ENCODE measurements at regions not wholly inside any gene's neighbourhood (a gene's known extent, or its start where the extent isn't known, plus 50 kb on each side); places are given as distances from the start of the nearest gene placed in this dataset.

DNA sequence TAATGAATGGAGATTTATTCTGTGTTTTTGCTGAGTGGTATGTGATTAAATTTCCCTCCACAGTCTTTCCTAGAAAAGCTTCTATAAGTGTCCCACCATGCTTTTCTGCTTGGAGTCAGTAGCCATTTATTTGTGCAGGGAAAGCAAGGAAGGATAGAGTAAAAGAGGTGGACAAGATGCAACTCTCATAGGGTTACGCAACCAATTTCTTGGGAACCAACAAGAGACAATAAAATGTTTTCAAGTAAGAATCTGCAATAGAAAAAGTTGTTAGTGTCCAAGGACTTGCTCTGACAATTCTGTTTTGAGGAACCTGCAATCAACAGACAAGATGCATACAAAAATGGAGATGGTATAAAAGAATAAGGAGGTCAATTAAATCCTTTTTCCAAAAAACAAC is 153.8 kb upstream of the MITF start:
- peaks cover 1 to 14% of the 10 kb centered on the region in 2 experiments for H3K27me3 ChIP-seq (ENCODE audit: control insufficient read depth in 2 of 2, insufficient read depth in 2 of 2, low read length in 2 of 2)
- H3K9me1 ChIP-seq (replicated peaks; ENCODE audit: control insufficient read depth, extremely low read depth, insufficient read depth, low read length): no peaks in the 10 kb centered on the region
- H3K4me2 ChIP-seq (ENCODE audit: insufficient read depth, low read length): no peak overlapping the region
- DNase-seq (ENCODE audit: low read depth, low spot score) (no peak), FAIRE-seq (no peak)
- H3K4me1 ChIP-seq (ENCODE audit: control insufficient read depth, extremely low read depth, insufficient read depth, low read length): no peaks in the 10 kb centered on the region
- TF ChIP-seq JUN (IDR thresholded peaks at IDR 0.05; ENCODE audit: borderline replicate concordance, insufficient read depth, insufficient read length, low read depth) (no peak), GATA2 (IDR thresholded peaks at IDR 0.05; ENCODE audit: insufficient read depth, insufficient read length, low read depth, low read length) (no peak), EZH2 (IDR thresholded peaks at IDR 0.05; ENCODE audit: borderline replicate concordance, low read depth, low read length, severe bottlenecking) (no peak), POLR2AphosphoS5 (IDR thresholded peaks at IDR 0.05; ENCODE audit: insufficient read depth, low read depth, low read length) (no peak), FOS (IDR thresholded peaks at IDR 0.05; ENCODE audit: borderline replicate concordance, insufficient read depth, low read length) (no peak), MYC (IDR thresholded peaks at IDR 0.05; ENCODE audit: low read depth, low read length) (no peak), POLR2A (IDR thresholded peaks at IDR 0.05; ENCODE audit: low read depth, low read length) (no peak)
- TF ChIP-seq, protein P1, sequence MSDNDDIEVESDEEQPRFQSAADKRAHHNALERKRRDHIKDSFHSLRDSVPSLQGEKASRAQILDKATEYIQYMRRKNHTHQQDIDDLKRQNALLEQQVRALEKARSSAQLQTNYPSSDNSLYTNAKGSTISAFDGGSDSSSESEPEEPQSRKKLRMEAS (IDR thresholded peaks at IDR 0.05; ENCODE audit: insufficient read depth, insufficient read length): no peak
- TF ChIP-seq, protein P2, sequence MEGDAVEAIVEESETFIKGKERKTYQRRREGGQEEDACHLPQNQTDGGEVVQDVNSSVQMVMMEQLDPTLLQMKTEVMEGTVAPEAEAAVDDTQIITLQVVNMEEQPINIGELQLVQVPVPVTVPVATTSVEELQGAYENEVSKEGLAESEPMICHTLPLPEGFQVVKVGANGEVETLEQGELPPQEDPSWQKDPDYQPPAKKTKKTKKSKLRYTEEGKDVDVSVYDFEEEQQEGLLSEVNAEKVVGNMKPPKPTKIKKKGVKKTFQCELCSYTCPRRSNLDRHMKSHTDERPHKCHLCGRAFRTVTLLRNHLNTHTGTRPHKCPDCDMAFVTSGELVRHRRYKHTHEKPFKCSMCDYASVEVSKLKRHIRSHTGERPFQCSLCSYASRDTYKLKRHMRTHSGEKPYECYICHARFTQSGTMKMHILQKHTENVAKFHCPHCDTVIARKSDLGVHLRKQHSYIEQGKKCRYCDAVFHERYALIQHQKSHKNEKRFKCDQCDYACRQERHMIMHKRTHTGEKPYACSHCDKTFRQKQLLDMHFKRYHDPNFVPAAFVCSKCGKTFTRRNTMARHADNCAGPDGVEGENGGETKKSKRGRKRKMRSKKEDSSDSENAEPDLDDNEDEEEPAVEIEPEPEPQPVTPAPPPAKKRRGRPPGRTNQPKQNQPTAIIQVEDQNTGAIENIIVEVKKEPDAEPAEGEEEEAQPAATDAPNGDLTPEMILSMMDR (IDR thresholded peaks at IDR 0.05; ENCODE audit: extremely low read depth in 1 of 2, insufficient read depth in 1 of 2, low read depth in 1 of 2, low read length in 2 of 2): no peak
- intact Hi-C loops (cut with micrococcal nuclease) (no loop called here), dilution Hi-C loops (cut with MboI; ENCODE audit: extremely low pct_ligation_motif_present, low sequenced_read_pairs) (no loop called here)
- ChIA-PET POLR2A (no interaction called here), CTCF (interaction anchor here (1.2 kb wide), 1 partner anchor 144 kb away, joined by 3 read pairs; no protein-coding TSS in a partner anchor)
- no peak overlapping the region for H2AFZ ChIP-seq (ENCODE audit: low read depth, low read length)
- H3K27ac ChIP-seq (ENCODE audit: insufficient read depth, low read depth, low read length): no peak overlapping the region
- BruUV-seq (replicated peaks): no TSS peak
- H3K9me3 ChIP-seq (replicated peaks; ENCODE audit: control insufficient read depth, insufficient read depth, low read length): no peaks in the 10 kb centered on the region
- no peak overlapping the region for H3K4me3 ChIP-seq (replicated peaks in 1 of 3; ENCODE audit: insufficient read depth in 1 of 3, low read depth in 1 of 3, low read length in 3 of 3)
- no peak overlapping the region for H3K9ac ChIP-seq (replicated peaks; ENCODE audit: extremely low read depth, insufficient read depth, low read length)
- H4K20me1 ChIP-seq (replicated peaks; ENCODE audit: control insufficient read depth, extremely low read depth, insufficient read depth, low read length): no peaks in the 10 kb centered on the region
- no peaks in the 10 kb centered on the region for H3K36me3 ChIP-seq (ENCODE audit: control insufficient read depth in 2 of 2, extremely low read depth in 1 of 2, insufficient read depth in 2 of 2, low read length in 2 of 2)
- H3K79me2 ChIP-seq (ENCODE audit: control insufficient read depth, insufficient read depth, low read length): no peaks in the 10 kb centered on the region

Data from endothelial cell of umbilical vein (primary cell).